ENCODE measurements at regions not wholly inside any gene's neighbourhood (a gene's known extent, or its start where the extent isn't known, plus 50 kb on each side); places are given as distances from the start of the nearest gene placed in this dataset.

DNA sequence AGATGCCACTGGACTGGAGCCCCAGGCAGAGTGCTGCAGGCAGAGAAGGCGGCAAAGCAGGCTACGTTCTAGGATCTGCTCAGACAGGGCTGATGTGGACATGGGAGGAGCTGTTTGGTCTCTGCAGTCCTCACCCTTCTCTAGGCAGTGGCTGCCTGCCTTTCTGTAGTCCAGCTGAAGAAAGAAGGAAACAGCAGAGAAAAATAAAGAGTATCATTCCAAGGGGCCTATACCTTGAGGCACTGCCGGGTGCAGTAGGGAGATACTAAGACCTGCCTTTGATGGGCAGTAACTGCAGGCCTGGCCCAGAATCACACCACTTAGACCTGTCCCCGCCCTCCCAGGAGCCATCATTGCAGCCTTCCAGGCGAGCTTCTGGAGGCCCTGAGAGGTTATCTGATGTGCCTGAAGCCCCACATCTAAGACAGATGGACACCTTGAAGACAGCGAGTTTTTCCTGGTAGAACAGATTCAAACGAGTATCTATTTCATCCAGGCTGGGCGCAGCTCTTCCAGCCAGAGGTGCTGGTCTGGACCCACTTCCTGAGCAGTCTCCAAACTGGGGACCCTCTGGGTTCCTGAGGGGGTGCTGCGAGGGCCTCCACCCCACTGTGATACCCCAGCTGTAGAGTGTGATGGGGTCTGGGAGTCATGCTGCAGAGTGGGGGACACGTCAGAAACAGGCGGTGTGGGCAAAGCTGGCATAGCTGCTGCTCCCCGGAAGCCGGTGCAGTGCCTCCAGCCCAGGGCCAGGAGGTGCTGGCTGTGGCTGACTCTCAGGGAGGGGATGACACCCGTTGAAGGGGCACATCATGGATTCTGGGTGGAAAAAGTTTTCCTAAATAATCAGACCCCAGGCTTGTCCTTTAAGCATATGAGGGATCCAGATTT lies 87.3 kb upstream of the OTOS start:
- DNase-seq: no peak

GRCh38 chr2:240229005-240229404 lies 88.5 kb upstream of the OTOS start:
- no peak for DNase-seq

DNA sequence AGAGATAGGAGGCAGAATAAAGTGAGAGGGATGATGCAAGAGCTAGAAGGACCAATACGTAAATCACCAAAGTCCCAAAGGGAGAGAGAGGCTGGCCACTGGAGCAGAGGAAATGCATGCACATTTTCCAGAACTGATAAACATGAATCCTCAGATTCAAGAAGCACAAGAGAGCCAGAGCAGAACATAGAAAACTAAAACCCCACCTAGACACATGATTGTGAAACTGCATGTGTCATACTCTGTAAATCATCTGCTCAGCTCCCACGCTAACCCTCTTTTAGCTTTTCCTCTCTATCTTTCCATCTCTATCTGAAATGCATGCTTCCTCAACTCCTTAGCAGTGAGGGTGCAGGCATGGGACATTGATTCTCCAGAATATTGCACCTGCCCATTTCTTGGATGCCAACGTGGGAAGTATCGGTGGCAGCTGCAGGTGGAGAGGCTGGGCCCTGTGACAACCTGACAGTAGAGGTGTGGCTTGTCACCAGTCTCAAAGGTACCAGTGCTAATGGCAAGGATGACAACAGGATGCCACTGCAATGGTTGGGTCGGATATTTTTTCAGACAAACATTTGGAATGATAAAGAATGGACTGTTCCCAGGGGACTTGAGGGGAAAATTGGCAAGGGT lies 89.3 kb upstream of the OTOS start:
- no peak for DNase-seq

- no peak for DNase-seq
Measured at GRCh38 chr2:240230291-240230931, 90.0 kb upstream of the OTOS start.

DNA sequence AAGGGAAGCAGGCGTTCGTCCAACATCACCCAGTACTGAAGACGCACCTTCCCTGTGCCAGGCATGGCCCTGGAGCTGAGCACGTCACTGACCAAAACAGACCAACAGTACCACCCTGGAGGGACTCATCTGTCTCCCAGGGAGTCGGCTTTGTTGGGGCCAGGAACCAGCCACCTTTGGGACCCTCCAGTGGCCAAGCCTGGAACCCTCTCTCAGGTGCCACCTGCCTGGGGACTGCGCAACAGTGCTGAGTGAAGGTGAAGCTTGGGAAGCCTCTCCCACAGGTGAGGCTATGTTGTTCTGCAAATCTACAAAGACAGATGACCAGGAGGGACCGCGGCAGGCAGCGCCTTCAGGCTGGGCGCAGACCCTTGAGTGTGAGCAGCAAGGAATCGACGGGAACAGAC lies 91.4 kb upstream of the OTOS start:
- DNase-seq: no peak

GRCh38 chr2:240232264-240232915 lies 91.9 kb upstream of the OTOS start:
- DNase-seq: no peak

DNA sequence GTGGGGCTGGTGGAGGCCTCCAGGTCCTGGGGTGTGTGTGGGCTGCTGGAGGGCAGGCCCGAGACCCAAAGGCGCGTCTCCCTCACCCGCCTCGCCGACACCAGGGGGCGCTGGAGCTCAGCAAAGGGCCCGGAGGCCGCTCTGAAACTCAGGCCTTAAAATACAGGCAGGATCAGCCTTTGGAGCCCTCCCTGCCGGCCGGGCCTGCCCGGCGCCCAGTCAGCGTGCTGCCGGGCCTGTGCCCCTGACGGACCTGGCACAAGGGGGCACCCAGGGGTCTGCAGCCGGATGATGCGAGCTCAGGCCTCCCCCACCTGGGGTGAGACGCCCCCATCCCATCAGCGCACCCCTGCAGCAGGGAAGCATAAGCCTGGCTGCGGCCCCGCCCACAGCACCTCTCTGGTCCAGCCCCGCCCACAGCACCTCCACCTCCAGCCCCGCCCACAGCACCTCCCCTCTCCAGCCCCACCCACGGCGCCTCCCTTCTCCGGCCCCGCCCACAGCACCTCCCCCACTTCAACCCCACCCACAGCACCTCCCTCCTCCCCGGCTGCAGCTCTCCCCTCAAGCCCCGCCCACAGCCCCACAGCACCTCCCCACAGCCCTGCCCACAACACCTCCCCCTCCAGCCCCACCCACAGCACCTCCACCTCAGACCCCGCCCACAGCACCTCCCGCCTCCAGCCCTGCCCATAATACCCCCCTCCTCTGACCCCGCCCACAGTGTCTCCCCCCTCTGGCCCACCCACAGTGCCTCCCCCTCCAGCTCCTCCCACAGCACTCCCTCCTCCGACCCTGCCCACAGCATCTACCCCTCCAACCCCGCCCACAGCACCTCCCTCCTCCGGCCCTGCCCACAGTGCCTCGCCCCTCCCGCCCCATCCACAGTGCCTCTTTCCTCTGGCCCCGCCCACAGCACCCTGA lies 92.8 kb upstream of the OTOS start:
- DNase-seq: peak; percentile 77

DNA sequence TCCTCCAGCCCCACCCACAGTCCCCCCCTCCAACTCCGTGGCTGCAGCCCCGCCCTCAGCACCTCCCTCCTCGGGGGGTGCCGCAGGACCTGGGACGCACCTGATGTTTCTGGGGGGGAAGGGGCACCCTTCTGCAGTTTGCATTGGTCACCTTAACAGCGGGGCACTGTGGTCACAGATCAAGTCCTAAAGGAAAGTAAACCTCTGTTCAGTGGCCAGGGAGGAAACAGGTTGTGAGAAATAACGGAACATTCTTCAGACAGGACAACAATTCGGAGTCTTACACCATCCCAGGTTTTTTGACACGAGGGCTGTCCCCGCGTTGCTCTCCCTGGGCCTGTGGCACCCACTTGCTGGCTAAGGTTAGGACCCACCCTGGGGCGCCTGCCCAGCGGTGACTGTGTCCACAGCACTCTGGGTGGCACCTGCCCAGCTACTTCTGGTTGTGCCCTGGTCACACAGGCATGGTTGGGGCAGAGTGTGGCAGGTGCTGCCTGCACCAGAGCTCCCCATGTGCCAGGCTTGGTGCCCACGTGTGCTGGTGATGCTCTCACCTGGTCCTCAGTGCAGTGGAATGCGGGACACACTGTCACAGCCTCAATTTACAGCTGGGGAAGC lies 93.5 kb upstream of the OTOS start:
- DNase-seq: no peak

DNA sequence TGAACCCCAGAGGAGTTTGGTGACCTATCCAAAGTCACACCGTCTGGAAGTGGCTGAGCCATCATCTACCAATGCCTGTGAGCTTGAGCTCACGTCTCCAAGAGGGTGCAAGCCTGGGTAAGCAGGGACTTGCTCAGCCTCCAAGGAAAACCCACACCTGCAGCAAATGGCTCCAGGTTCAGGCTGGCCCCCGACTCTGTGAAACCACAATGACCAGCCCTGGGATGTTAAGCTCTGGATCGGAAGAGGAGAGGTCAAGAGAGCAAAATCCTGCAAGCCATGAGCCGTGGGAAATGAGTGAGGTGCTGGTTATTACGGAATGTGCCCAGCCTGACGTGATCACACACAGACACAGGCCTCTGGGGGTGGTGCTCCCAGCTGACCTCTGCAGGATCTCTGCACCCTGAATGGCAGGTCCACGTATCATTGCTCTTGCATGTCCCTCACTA lies 94.1 kb upstream of the OTOS start:
- DNase-seq: no peak

DNA sequence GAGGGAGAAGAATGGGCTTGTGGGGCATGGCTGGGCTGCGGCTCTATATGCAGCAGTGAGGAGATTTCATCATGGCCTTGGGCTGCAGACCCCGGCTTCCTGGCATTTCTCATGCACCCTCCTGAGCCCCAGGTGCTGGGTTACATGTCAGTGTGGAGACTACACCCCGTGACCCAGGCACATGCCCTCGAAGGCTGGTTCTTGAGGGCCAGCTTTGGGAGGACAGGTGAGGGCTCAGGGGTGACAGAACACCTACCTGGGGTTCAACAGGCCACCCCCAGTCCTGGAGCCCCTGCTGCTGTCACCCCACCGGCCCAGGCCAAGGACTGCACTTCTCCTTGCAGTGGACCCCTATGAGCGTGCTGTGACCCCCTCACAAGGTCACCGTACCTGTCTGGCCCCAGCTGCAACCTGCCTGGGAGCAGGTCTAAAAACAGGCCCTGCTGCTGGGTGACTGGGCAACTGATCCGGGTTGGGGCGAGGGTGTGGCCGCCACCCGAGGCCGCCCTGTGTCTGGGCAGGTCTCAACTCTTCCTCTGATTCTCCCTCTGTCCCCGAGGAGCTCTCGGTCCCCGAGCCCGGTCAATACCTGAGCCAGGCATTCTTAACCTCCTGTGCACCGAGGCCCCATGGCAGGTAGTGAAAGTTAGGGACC lies 94.8 kb upstream of the OTOS start:
- no peak for DNase-seq

- DNase-seq: no peak
Measured at GRCh38 chr2:240235811-240236210, 95.4 kb upstream of the OTOS start.

DNA sequence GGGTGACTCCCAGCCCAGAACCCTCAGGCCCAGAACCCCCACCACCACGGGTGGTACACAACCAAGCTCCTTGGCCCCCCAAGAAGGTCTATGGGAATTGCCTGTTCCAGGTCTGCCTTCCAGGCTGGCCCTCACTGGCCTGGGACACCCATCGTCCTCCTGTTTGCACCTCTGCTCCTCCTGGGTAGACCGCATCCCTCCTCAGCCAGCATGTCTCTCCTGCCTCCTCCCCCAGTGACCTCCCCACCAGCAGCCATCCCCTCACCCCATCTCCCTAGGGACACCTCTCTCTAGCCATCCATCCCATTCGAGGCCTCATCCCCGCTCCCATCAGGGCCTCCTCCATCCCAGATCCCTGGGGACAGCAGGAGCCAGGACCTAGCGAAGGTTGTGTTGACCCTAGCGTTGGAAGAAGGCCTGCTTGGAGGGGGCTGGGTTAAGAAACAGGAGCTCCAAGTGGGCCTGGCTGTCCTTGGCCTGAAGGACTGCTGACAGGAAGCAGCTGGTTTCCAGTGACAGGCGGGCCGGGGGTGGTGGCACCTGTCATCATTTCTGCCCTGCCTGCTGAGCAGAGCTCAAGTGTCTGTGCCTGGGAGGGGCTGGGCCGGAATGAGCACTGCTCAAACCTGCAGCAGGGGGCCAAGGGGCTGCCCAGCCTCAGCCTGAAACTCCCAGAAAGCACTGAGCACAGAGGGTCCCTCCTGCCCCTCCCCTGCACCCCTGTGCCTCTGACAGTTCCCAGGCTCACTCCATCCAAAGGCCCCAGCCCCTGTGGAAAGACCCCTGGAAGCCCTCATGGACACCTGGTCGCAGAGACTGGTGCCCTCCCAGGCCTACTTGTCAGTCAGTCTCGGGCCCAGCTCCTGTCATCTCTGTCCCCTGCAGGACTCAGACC lies 96.0 kb upstream of the OTOS start:
- DNase-seq: no peak

GRCh38 chr2:240237609-240238174 lies 97.2 kb upstream of the OTOS start:
- DNase-seq: peak; percentile 64

GRCh38 chr2:240238201-240238600 lies 97.7 kb upstream of the OTOS start:
- no peak for DNase-seq

GRCh38 chr2:240238786-240239185 lies 98.3 kb upstream of the OTOS start:
- DNase-seq: no peak

- no peak for DNase-seq
Measured at GRCh38 chr2:240239325-240239724, 98.9 kb upstream of the OTOS start.

DNA sequence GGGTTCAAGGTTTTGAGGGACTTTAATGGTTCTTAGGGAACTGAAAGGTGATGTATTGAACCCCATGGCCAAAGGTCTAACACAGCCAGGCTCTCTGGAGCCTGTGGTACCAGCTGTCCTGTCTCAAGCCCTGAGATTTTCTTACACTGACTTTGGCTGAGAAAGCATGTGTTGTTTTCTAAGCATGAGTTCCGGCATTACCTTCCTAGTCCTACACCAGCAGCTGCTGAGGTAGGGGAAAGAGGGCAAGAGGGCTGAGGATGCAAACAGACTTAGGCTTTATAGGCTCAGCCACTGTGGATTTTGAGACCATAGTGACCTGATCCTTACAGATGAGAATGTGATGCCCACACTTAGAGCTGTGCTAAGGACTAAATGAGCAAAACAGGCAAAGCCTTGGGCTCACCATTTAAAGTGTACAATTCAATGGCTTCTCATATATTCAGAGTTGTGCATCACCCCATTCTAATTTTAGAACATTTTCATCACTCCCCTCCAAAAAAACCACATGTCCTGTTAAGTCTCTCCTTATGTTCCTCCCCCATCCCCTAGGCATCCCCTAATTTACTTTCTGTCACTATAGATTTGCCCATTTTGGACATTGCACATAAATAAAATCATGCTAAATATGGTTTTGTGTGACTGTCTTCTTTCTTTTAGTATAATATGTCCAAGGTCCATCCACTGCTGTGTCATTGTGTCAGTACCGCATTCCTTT lies 99.7 kb upstream of the OTOS start:
- no peak for DNase-seq

DNA sequence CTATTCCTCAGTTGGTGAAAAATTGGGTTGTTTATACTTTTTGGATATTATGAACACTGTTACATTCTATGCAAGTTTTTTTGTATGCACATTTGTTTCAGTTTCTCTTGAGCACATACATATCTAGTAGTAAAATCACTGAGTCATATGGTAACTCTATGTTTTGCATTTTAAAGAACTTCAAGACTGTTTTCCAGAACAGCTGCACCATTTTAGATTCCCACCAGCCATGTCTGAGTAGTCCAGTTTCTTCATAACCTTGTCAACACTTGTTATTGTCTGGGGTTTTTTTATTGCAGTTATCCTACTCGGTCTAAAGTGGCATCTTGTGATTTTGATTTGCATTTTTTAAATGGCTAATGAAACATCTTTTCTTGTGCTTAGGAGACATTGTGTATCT lies 100.3 kb upstream of the OTOS start:
- no peak for DNase-seq

GRCh38 chr2:240241572-240241971 lies 101.1 kb upstream of the OTOS start:
- no peak for DNase-seq

All from EL (cell line).